Mesenchymal stem cell (in vitro differentiated cells and primary cell): ENCODE measurements at regions not wholly inside any gene's neighbourhood (a gene's known extent, or its start where the extent isn't known, plus 50 kb on each side); places are given as distances from the start of the nearest gene placed in this dataset.

Experiments
- DNase-seq: peaks from one replicate; pipeline ENCODE4 v3.0.0-alpha.2; 2013
- H2AFZ ChIP-seq: one replicate; pipeline ENCODE4 v1.6.1; 2013; ENCODE audit warnings: low read depth, mild to moderate bottlenecking, control low read depth, inconsistent platforms, low read length, moderate library complexity
- H2AK5ac ChIP-seq: 2 replicates; pipeline ENCODE4 v1.6.1; 2013; ENCODE audit warnings: low read length, moderate library complexity, mild to moderate bottlenecking, inconsistent platforms; ENCODE audit not compliant: severe bottlenecking
- H2BK120ac ChIP-seq: one replicate; pipeline ENCODE4 v1.6.1; 2013; ENCODE audit warnings: low read depth, mild to moderate bottlenecking, inconsistent platforms, low read length, moderate library complexity
- H2BK12ac ChIP-seq, 2 experiments: one replicate each; pipeline ENCODE4 v1.6.1; 2013; ENCODE audit warnings: inconsistent platforms in 2 of 2, low read length in 2 of 2, mild to moderate bottlenecking in 2 of 2, moderate library complexity in 2 of 2, control low read depth in 1 of 2
- H2BK15ac ChIP-seq: one replicate; pipeline ENCODE4 v1.6.1; 2013; ENCODE audit warnings: mild to moderate bottlenecking, low read depth, inconsistent platforms; ENCODE audit not compliant: poor library complexity, severe bottlenecking
- H2BK5ac ChIP-seq: 2 replicates; pipeline ENCODE4 v1.6.1; 2013; ENCODE audit warnings: low read depth, mild to moderate bottlenecking, low read length, control low read depth, inconsistent platforms; ENCODE audit not compliant: poor library complexity, severe bottlenecking
- H3K14ac ChIP-seq, 2 experiments: one replicate each; pipeline ENCODE4 v1.6.1; 2013; ENCODE audit warnings: inconsistent platforms in 2 of 2, low read length in 2 of 2, control low read depth in 1 of 2, mild to moderate bottlenecking in 1 of 2, moderate library complexity in 1 of 2
- H3K18ac ChIP-seq, 2 experiments: one replicate each; pipeline ENCODE4 v1.6.1; 2013; ENCODE audit warnings: inconsistent platforms in 2 of 2, low read length in 2 of 2, control low read depth in 1 of 2, low read depth in 1 of 2, mild to moderate bottlenecking in 1 of 2
- H3K23ac ChIP-seq, 2 experiments: one replicate each; pipeline ENCODE4 v1.6.1; 2013; ENCODE audit warnings: inconsistent platforms in 2 of 2, low read length in 2 of 2, mild to moderate bottlenecking in 2 of 2, moderate library complexity in 2 of 2, control low read depth in 1 of 2
- H3K27ac ChIP-seq: 2 replicates; pipeline ENCODE4 v1.5.1; 2013; ENCODE audit warnings: mild to moderate bottlenecking, moderate library complexity, low read length, control low read depth, inconsistent platforms; ENCODE audit not compliant: poor library complexity, severe bottlenecking
- H3K27me3 ChIP-seq, 2 experiments: 2 replicates each; pipeline versions ENCODE4 v1.6.1 to v1.7.0; 2013; ENCODE audit warnings: low read length in 2 of 2, mild to moderate bottlenecking in 2 of 2, moderate library complexity in 2 of 2, control low read depth in 1 of 2, inconsistent platforms in 1 of 2; ENCODE audit not compliant: control insufficient read depth in 1 of 2, insufficient read depth in 1 of 2
- H3K36me3 ChIP-seq, 2 experiments: 2 replicates each; pipeline versions ENCODE4 v1.6.1 to v1.7.0; 2013; ENCODE audit warnings: low read length in 2 of 2, control low read depth in 1 of 2, inconsistent platforms in 1 of 2, low read depth in 1 of 2, mild to moderate bottlenecking in 1 of 2; ENCODE audit not compliant: insufficient read depth in 2 of 2, control insufficient read depth in 1 of 2
- H3K4ac ChIP-seq, 2 experiments: one replicate each; pipeline ENCODE4 v1.6.1; 2013; ENCODE audit warnings: inconsistent platforms in 2 of 2, low read length in 2 of 2, mild to moderate bottlenecking in 2 of 2, moderate library complexity in 2 of 2, control low read depth in 1 of 2, low read depth in 1 of 2
- H3K4me1 ChIP-seq: 2 replicates; pipeline ENCODE4 v1.6.1; 2013; ENCODE audit warnings: low read depth, low read length, control low read depth; ENCODE audit not compliant: control insufficient read depth, insufficient read depth
- H3K4me2 ChIP-seq: 2 replicates; pipeline ENCODE4 v1.6.1; 2013; ENCODE audit warnings: low read length, mild to moderate bottlenecking, inconsistent platforms; ENCODE audit not compliant: poor library complexity, severe bottlenecking
- H3K4me3 ChIP-seq, 2 experiments: 2 replicates each; pipeline versions ENCODE4 v1.5.1 to v1.7.0; 2013; ENCODE audit warnings: low read length in 2 of 2, mild to moderate bottlenecking in 2 of 2, control low read depth in 1 of 2, low read depth in 1 of 2; ENCODE audit not compliant: insufficient read depth in 1 of 2
- H3K79me1 ChIP-seq: replicated peaks from 2 replicates; pipeline ENCODE4 v1.6.1; 2013; ENCODE audit warnings: mild to moderate bottlenecking, control low read depth, low read length, inconsistent platforms; ENCODE audit not compliant: poor library complexity, severe bottlenecking
- H3K9ac ChIP-seq: 2 replicates; pipeline ENCODE4 v1.7.0; 2013; ENCODE audit warnings: mild to moderate bottlenecking, low read length, moderate library complexity
- H3K9me3 ChIP-seq: 2 replicates; pipeline ENCODE4 v1.7.0; 2013; ENCODE audit warnings: mild to moderate bottlenecking, low read length; ENCODE audit not compliant: control insufficient read depth
- H4K8ac ChIP-seq: one replicate; pipeline ENCODE4 v1.6.1; 2013; ENCODE audit warnings: inconsistent platforms, mild to moderate bottlenecking, low read length, moderate library complexity
- H4K91ac ChIP-seq: one replicate; pipeline ENCODE4 v1.6.1; 2013; ENCODE audit warnings: mild to moderate bottlenecking, low read length, inconsistent platforms
- WGBS: methylation state at CpG from one replicate; pipeline ENCODE4 v1.1.7; 2013; ENCODE audit warnings: mixed read lengths; 5-methylcytosine and 5-hydroxymethylcytosine counted together

- H4K91ac ChIP-seq: no peak overlapping the region
- H2BK15ac ChIP-seq: no peak overlapping the region
- no peaks in the 10 kb centered on the region for H3K36me3 ChIP-seq
- H2BK5ac ChIP-seq: no peak overlapping the region
- no peak overlapping the region for H3K4me3 ChIP-seq
- H3K4me1 ChIP-seq: peaks cover 2% of the 10 kb centered on the region
- WGBS: 77% methylated on average over 8 of the region's 10 CpGs
- H2AK5ac ChIP-seq: no peak overlapping the region
- H3K4ac ChIP-seq: no peak overlapping the region
- H4K8ac ChIP-seq: no peak overlapping the region
- no peak overlapping the region for H3K27ac ChIP-seq
- no peak overlapping the region for H3K4me2 ChIP-seq
- peak overlapping the region; percentile 25 for H3K9ac ChIP-seq
- H2AFZ ChIP-seq: no peak overlapping the region
- H3K18ac ChIP-seq: no peak overlapping the region
- H3K79me1 ChIP-seq: no peaks in the 10 kb centered on the region
- no peaks in the 10 kb centered on the region for H3K27me3 ChIP-seq
- no peak overlapping the region for H3K14ac ChIP-seq
- no peak overlapping the region for H3K23ac ChIP-seq
- no peak overlapping the region for H2BK120ac ChIP-seq
- no peak overlapping the region for H2BK12ac ChIP-seq
- no peaks in the 10 kb centered on the region for H3K9me3 ChIP-seq
- no peak for DNase-seq
These were observed 276.7 kb upstream of the RARB start for GRCh38 chr3:25151281-25151902.

- WGBS: no CpG with 5 or more reads among the region's 3 CpGs
- no peaks in the 10 kb centered on the region for H3K36me3 ChIP-seq
- no peak overlapping the region for H3K4me2 ChIP-seq
- H4K91ac ChIP-seq: no peak overlapping the region
- no peak overlapping the region for H3K23ac ChIP-seq
- no peak overlapping the region for H2BK12ac ChIP-seq
- H3K9me3 ChIP-seq: no peaks in the 10 kb centered on the region
- H2BK5ac ChIP-seq: no peak overlapping the region
- no peak overlapping the region for H4K8ac ChIP-seq
- no peak overlapping the region for H2BK120ac ChIP-seq
- H3K79me1 ChIP-seq: no peaks in the 10 kb centered on the region
- no peaks in the 10 kb centered on the region for H3K27me3 ChIP-seq
- no peak overlapping the region for H3K27ac ChIP-seq
- no peak overlapping the region for H2AK5ac ChIP-seq
- H3K9ac ChIP-seq: peak overlapping the region; percentile 25
- no peak overlapping the region for H3K4me3 ChIP-seq
- no peak overlapping the region for H2AFZ ChIP-seq
- no peak overlapping the region for H3K14ac ChIP-seq
- no peak overlapping the region for H3K4ac ChIP-seq
- H2BK15ac ChIP-seq: no peak overlapping the region
- peaks cover 2% of the 10 kb centered on the region for H3K4me1 ChIP-seq
- DNase-seq: no peak
- no peak overlapping the region for H3K18ac ChIP-seq
These were observed 276.2 kb upstream of the RARB start for GRCh38 chr3:25151903-25152295.

DNA sequence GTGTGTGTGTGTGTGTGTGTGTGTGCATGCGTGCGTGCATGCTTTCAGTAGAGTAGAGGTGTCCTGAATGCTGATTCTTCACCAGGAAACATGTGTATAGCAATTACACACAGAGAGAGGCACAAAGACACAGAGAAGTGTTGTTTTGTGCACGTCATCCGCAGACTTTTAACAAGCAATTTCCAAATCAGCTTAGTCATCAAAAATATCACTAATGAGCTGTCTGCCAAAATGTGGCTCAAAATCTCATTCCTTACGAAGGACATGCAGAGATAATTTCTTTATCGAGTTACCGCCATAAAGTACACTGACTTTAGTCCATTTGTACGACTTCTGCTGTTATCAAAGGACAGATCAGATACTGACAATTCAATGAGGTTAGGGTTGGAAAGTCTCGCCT is 274.9 kb upstream of the RARB start:
- H3K4me1 ChIP-seq: peaks cover 4% of the 10 kb centered on the region
- no peak overlapping the region for H3K18ac ChIP-seq
- H3K4me2 ChIP-seq: no peak overlapping the region
- H3K14ac ChIP-seq: no peak overlapping the region
- no peak overlapping the region for H2BK12ac ChIP-seq
- no peak overlapping the region for H2AFZ ChIP-seq
- no peaks in the 10 kb centered on the region for H3K36me3 ChIP-seq
- DNase-seq: no peak
- no peak overlapping the region for H3K4ac ChIP-seq
- no peak overlapping the region for H2BK120ac ChIP-seq
- H3K9me3 ChIP-seq: no peaks in the 10 kb centered on the region
- no peak overlapping the region for H4K91ac ChIP-seq
- WGBS: 97% methylated on average over 6 of the region's 9 CpGs
- no peaks in the 10 kb centered on the region for H3K79me1 ChIP-seq
- no peak overlapping the region for H2BK5ac ChIP-seq
- H3K23ac ChIP-seq: no peak overlapping the region
- no peak overlapping the region for H2AK5ac ChIP-seq
- no peak overlapping the region for H3K9ac ChIP-seq
- H3K27me3 ChIP-seq: no peaks in the 10 kb centered on the region
- no peak overlapping the region for H3K4me3 ChIP-seq
- no peak overlapping the region for H4K8ac ChIP-seq
- no peak overlapping the region for H2BK15ac ChIP-seq
- H3K27ac ChIP-seq: no peak overlapping the region

GRCh38 chr3:25153561-25153960 is 274.5 kb upstream of the RARB start:
- no peak overlapping the region for H4K91ac ChIP-seq
- peaks cover 4% of the 10 kb centered on the region for H3K4me1 ChIP-seq
- no peak overlapping the region for H2BK12ac ChIP-seq
- no peak overlapping the region for H3K18ac ChIP-seq
- no peak overlapping the region for H3K14ac ChIP-seq
- no peak overlapping the region for H4K8ac ChIP-seq
- DNase-seq: no peak
- no peak overlapping the region for H3K4ac ChIP-seq
- no peak overlapping the region for H2AFZ ChIP-seq
- H3K9ac ChIP-seq: no peak overlapping the region
- H2BK15ac ChIP-seq: no peak overlapping the region
- no peaks in the 10 kb centered on the region for H3K79me1 ChIP-seq
- no peaks in the 10 kb centered on the region for H3K36me3 ChIP-seq
- H3K4me3 ChIP-seq: no peak overlapping the region
- H3K27ac ChIP-seq: no peak overlapping the region
- no peak overlapping the region for H2BK5ac ChIP-seq
- H3K27me3 ChIP-seq: no peaks in the 10 kb centered on the region
- no peak overlapping the region for H2BK120ac ChIP-seq
- WGBS: no CpG with 5 or more reads among the region's 1 CpG
- H2AK5ac ChIP-seq: no peak overlapping the region
- H3K4me2 ChIP-seq: no peak overlapping the region
- no peak overlapping the region for H3K23ac ChIP-seq
- no peaks in the 10 kb centered on the region for H3K9me3 ChIP-seq
